ENCODE measurements at regions not wholly inside any gene's neighbourhood (a gene's known extent, or its start where the extent isn't known, plus 50 kb on each side); places are given as distances from the start of the nearest gene placed in this dataset.

DNA sequence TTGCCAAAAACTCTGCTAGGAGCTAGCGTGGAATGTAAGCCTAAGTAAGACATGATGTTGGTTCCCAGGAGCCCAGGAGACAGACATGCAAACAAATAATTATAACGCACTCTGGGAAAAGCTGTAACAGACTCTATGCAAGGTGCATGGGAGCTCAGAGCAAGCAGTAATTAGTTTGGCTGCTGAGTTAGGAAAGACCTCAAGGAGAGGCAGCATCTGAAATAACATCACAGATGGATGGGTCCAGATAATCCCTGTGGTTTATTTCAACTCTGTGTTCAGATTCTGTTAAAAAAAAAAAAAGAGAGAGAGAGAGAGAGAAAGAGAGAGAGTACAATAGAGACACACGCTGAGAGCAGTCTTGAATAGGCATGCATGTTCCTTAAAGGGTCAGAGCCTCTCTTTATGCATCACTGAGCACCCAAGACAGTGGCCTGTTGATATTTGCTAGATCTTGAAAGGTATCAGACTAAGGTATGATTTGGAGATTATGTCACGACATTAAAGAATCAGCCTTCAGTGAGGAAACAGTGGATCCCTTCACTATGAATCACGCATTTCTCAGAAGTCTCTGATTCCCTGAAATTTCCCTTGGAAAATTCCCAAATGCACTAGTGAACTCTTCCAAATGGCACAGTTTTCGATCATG lies 124.4 kb upstream of the LIPC start:
- H3K9me3 Mint-ChIP-seq: no peaks in the 10 kb centered on the region
- CTCF ChIA-PET: no interaction called here
- no peak overlapping the region for H3K4me3 Mint-ChIP-seq
- H3K4me1 Mint-ChIP-seq (ENCODE audit: low read depth): peaks cover 10% of the 10 kb centered on the region
- no peaks in the 10 kb centered on the region for H3K27me3 Mint-ChIP-seq
- H3K27ac Mint-ChIP-seq: no peak overlapping the region
- intact Hi-C loops (cut with micrococcal nuclease): no loop called here
- H3K36me3 Mint-ChIP-seq (ENCODE audit: low read depth): no peaks in the 10 kb centered on the region
- ATAC-seq: no peak
- DNase-seq: no peak
- POLR2A ChIA-PET: no interaction called here
- TF ChIP-seq, protein P1, sequence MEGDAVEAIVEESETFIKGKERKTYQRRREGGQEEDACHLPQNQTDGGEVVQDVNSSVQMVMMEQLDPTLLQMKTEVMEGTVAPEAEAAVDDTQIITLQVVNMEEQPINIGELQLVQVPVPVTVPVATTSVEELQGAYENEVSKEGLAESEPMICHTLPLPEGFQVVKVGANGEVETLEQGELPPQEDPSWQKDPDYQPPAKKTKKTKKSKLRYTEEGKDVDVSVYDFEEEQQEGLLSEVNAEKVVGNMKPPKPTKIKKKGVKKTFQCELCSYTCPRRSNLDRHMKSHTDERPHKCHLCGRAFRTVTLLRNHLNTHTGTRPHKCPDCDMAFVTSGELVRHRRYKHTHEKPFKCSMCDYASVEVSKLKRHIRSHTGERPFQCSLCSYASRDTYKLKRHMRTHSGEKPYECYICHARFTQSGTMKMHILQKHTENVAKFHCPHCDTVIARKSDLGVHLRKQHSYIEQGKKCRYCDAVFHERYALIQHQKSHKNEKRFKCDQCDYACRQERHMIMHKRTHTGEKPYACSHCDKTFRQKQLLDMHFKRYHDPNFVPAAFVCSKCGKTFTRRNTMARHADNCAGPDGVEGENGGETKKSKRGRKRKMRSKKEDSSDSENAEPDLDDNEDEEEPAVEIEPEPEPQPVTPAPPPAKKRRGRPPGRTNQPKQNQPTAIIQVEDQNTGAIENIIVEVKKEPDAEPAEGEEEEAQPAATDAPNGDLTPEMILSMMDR (IDR thresholded peaks at IDR 0.05): no peak

DNA sequence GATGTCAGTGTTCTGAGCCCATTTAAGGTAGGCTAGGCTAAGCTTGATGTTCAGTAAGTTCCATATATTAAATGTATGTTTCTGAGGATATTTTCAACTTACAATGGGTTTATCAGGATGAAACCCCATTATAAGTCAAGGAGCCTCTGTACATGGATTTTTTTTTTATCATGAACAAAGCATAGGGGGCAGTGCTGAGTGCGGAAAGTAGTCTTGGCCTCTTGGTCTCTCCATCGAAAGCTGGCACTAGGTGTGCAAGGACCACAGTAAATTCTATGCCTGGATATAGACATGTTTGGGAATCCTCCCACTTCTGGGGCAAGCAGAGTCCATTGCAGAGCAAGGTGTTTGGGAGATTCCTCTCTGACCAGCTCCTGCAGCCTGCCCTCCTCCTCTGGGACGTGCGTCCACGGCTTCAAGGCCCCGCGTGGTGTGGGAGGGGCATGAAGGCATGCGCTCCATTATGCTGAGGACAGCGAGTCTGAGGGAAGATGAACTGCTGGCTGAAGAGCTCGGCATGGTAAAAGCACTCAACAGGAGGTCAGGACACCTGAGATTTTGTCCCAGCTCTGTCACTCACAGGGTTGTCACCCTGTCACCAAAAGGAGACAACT lies 122.9 kb upstream of the LIPC start:
- ATAC-seq: no peak
- CTCF ChIA-PET: interaction anchor here (0.9 to 1.4 kb wide), 3 partner anchors 8 to 369 kb away, joined by 3 read pairs; no protein-coding TSS in a partner anchor
- H3K27ac Mint-ChIP-seq: no peak overlapping the region

DNA sequence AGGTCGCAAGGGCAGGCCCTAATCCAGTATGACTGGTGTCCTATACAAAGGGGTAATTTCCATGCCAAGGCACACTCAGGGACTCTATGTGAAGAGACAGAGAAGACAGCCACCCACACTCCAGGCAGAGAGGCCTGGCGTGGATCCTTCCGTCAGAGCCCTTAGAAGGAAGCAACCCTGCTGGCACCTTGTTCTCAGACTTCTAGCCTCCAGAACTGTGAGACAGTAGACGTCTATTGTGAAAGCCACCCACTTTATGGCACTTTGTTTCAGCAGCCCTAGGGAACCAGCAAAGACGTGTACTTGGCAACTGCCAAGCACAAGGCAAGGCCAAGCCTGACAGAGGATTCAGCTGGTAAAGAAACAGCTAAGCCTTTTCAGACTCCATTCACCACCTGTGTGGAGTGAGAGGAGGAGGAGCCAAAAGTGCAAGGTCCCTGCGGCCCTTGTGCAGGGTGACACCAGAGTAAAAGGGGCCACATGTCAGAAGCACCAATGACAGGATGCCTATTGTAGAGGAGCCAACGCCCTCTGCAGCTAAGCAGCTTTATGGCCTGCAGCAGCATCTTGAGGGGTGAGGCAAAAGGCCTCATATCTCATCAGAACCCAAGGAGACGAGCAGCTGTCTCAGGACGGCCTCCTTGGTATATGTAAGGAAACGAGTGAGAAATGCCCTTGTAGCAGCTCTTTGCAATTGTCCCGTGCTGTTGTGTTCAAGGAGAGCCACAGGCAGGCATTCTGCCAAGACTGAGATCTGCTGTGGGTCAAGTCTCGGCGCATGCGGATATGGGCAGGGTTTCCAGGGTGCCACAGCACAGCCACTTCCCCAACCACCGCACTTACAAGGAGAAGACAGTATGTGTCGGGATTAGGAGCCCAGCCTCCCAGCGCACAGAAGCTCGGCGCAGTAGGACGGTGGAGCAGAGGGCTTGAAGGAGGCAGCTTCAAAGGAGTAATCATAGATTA lies 121.5 kb upstream of the LIPC start:
- Mint-ChIP-seq H3K4me3 (no peak overlapping the region), H3K36me3 (ENCODE audit: low read depth) (no peaks in the 10 kb centered on the region), H3K27ac (no peak overlapping the region), H3K27me3 (no peaks in the 10 kb centered on the region), H3K4me1 (ENCODE audit: low read depth) (peaks cover 23% of the 10 kb centered on the region), H3K9me3 (peaks cover 1% of the 10 kb centered on the region)
- intact Hi-C loops (cut with micrococcal nuclease): no loop called here
- TF ChIP-seq, protein P1 (IDR thresholded peaks at IDR 0.05): no peak
- ChIA-PET CTCF (interaction anchor here (1.4 kb wide), 1 partner anchor 7 kb away, joined by 3 read pairs; no protein-coding TSS in a partner anchor), POLR2A (no interaction called here)
- ATAC-seq (no peak), DNase-seq (no peak)

More for the DNA sequence above, 122.9 kb upstream of the LIPC start:
- no peaks in the 10 kb centered on the region for H3K27me3 Mint-ChIP-seq
- intact Hi-C loops (cut with micrococcal nuclease): no loop called here
- peaks cover 11% of the 10 kb centered on the region for H3K4me1 Mint-ChIP-seq (ENCODE audit: low read depth)
- no peaks in the 10 kb centered on the region for H3K36me3 Mint-ChIP-seq (ENCODE audit: low read depth)
- H3K9me3 Mint-ChIP-seq: no peaks in the 10 kb centered on the region
- TF ChIP-seq, protein P1 (IDR thresholded peaks at IDR 0.05): no peak
- POLR2A ChIA-PET: no interaction called here
- H3K4me3 Mint-ChIP-seq: no peak overlapping the region
- no peak for DNase-seq

DNA sequence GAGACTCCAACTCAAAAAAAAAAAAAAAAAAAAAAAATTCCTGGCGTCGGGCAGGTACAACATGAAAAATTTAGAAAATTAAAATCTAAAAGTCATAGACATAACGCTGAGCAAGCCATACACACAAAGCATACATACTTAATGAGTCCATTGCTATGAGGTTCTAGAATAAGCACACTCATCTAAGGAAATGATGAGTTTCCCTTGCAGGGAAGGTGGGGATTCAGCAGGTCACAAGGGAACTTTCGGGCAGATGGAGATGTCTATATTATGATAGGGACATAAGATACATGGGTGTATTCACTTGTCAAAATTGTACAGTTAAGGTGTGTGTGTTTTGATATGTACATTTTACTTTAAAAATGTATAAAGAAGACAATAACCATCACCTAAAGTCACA lies 120.2 kb upstream of the LIPC start:
- Mint-ChIP-seq H3K36me3 (ENCODE audit: low read depth) (no peaks in the 10 kb centered on the region), H3K27me3 (no peaks in the 10 kb centered on the region), H3K4me1 (ENCODE audit: low read depth) (peaks cover 28% of the 10 kb centered on the region), H3K27ac (no peak overlapping the region), H3K9me3 (peaks cover 1% of the 10 kb centered on the region), H3K4me3 (no peak overlapping the region)
- ChIA-PET POLR2A (no interaction called here), CTCF (no interaction called here)
- TF ChIP-seq, protein P1 (IDR thresholded peaks at IDR 0.05): no peak
- ATAC-seq (no peak), DNase-seq (no peak)
- intact Hi-C loops (cut with micrococcal nuclease): no loop called here
